GM23338 (cell line): ENCODE measurements at regions not wholly inside any gene's neighbourhood (a gene's known extent, or its start where the extent isn't known, plus 50 kb on each side); places are given as distances from the start of the nearest gene placed in this dataset.

Source experiments
- CREB1 ChIP-seq: fragments of 250-450 bp; sonication (Bioruptor Pico); IDR thresholded peaks from 2 replicates; pipeline ENCODE4 v1.5.0; 2020; ENCODE audit warnings: low read depth, mild to moderate bottlenecking, moderate library complexity
- EZH2 ChIP-seq: fragments of 200-600 bp; sonication (generic); IDR thresholded peaks from one replicate; pipeline ENCODE4 v1.8.0; 2017; ENCODE audit warnings: antibody characterized with exemption, mild to moderate bottlenecking, low read depth; ENCODE audit not compliant: unreplicated experiment
- EZH2phosphoT487 ChIP-seq: fragments of 200-600 bp; sonication (generic); IDR thresholded peaks from one replicate; pipeline ENCODE4 v1.8.1; 2018; ENCODE audit warnings: antibody characterized with exemption; ENCODE audit not compliant: unreplicated experiment
- JUNB ChIP-seq: IDR thresholded peaks from one replicate; pipeline ENCODE4 v1.6.1; 2016; ENCODE audit warnings: antibody characterized with exemption; ENCODE audit not compliant: unreplicated experiment
- NANOG ChIP-seq: IDR thresholded peaks from 2 replicates; pipeline ENCODE4 v1.6.1; 2016; ENCODE audit warnings: antibody characterized with exemption, borderline replicate concordance
- POLR2AphosphoS5 ChIP-seq: IDR thresholded peaks from 2 replicates; pipeline ENCODE4 v1.6.1; 2016; ENCODE audit warnings: antibody characterized with exemption, low read depth
- STAT1 ChIP-seq: IDR thresholded peaks from one replicate; pipeline ENCODE4 v1.6.1; 2016; ENCODE audit warnings: antibody characterized with exemption; ENCODE audit not compliant: unreplicated experiment
- ZNF114 ChIP-seq: fragments of 250-450 bp; sonication (Bioruptor Pico); IDR thresholded peaks from 2 replicates; pipeline ENCODE4 v1.5.0; 2020; ENCODE audit warnings: mild to moderate bottlenecking, moderate library complexity
- TF ChIP-seq, protein P1 (sequence below), 2 experiments: fragments of 200-600 bp in 1 of 2; sonication (generic) in 1 of 2; conservative IDR thresholded peaks; 2 replicates each; pipeline versions ENCODE4 v1.5.1 to v1.6.1; 2016 to 2017; ENCODE audit warnings: antibody characterized with exemption in 2 of 2, low read depth in 2 of 2, mild to moderate bottlenecking in 2 of 2, moderate library complexity in 1 of 2
- TF ChIP-seq, protein P2 (sequence below): IDR thresholded peaks from 2 replicates; pipeline ENCODE4 v1.6.1; 2016; ENCODE audit warnings: antibody characterized with exemption
- TF ChIP-seq, protein P3 (sequence below): IDR thresholded peaks from one replicate; pipeline ENCODE4 v1.6.1; 2018; ENCODE audit warnings: antibody characterized with exemption; ENCODE audit not compliant: unreplicated experiment
- TF ChIP-seq, protein P4 (sequence below): fragments of 250-450 bp; sonication (Bioruptor Pico); IDR thresholded peaks from 2 replicates; pipeline ENCODE4 v1.5.0; 2020; ENCODE audit warnings: mild to moderate bottlenecking, moderate library complexity

DNA sequence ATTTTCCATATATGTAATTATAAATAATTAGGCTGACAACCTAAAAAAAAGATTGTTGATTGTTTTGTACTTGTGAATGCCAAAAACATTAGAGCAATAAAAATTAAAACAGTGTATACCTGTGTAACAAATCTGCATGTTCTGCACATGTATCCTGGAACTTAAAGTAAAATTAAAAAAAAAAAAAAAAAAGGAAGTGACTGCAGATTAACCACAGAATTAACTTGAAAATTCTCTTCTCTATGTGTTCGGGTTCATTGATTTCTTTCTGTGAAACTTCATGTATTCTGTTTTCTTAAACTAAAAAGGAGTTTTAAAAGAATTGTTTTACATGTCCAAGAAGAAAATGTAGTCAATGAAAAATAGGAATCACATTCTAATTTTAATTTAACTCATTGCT, 95.7 kb downstream of the FASLG start:
- TF ChIP-seq, protein P1, sequence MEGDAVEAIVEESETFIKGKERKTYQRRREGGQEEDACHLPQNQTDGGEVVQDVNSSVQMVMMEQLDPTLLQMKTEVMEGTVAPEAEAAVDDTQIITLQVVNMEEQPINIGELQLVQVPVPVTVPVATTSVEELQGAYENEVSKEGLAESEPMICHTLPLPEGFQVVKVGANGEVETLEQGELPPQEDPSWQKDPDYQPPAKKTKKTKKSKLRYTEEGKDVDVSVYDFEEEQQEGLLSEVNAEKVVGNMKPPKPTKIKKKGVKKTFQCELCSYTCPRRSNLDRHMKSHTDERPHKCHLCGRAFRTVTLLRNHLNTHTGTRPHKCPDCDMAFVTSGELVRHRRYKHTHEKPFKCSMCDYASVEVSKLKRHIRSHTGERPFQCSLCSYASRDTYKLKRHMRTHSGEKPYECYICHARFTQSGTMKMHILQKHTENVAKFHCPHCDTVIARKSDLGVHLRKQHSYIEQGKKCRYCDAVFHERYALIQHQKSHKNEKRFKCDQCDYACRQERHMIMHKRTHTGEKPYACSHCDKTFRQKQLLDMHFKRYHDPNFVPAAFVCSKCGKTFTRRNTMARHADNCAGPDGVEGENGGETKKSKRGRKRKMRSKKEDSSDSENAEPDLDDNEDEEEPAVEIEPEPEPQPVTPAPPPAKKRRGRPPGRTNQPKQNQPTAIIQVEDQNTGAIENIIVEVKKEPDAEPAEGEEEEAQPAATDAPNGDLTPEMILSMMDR (conservative IDR thresholded peaks at IDR 0.05; ENCODE audit: low read depth in 2 of 2) = no peak
- no peak for TF ChIP-seq JUNB
- TF ChIP-seq EZH2phosphoT487 = no peak
- TF ChIP-seq, protein P2, sequence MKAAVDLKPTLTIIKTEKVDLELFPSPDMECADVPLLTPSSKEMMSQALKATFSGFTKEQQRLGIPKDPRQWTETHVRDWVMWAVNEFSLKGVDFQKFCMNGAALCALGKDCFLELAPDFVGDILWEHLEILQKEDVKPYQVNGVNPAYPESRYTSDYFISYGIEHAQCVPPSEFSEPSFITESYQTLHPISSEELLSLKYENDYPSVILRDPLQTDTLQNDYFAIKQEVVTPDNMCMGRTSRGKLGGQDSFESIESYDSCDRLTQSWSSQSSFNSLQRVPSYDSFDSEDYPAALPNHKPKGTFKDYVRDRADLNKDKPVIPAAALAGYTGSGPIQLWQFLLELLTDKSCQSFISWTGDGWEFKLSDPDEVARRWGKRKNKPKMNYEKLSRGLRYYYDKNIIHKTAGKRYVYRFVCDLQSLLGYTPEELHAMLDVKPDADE = no peak
- no peak for TF ChIP-seq CREB1 (CRISPR knock-in tag)
- no peak for TF ChIP-seq POLR2AphosphoS5
- no peak for TF ChIP-seq EZH2
- TF ChIP-seq, protein P3, sequence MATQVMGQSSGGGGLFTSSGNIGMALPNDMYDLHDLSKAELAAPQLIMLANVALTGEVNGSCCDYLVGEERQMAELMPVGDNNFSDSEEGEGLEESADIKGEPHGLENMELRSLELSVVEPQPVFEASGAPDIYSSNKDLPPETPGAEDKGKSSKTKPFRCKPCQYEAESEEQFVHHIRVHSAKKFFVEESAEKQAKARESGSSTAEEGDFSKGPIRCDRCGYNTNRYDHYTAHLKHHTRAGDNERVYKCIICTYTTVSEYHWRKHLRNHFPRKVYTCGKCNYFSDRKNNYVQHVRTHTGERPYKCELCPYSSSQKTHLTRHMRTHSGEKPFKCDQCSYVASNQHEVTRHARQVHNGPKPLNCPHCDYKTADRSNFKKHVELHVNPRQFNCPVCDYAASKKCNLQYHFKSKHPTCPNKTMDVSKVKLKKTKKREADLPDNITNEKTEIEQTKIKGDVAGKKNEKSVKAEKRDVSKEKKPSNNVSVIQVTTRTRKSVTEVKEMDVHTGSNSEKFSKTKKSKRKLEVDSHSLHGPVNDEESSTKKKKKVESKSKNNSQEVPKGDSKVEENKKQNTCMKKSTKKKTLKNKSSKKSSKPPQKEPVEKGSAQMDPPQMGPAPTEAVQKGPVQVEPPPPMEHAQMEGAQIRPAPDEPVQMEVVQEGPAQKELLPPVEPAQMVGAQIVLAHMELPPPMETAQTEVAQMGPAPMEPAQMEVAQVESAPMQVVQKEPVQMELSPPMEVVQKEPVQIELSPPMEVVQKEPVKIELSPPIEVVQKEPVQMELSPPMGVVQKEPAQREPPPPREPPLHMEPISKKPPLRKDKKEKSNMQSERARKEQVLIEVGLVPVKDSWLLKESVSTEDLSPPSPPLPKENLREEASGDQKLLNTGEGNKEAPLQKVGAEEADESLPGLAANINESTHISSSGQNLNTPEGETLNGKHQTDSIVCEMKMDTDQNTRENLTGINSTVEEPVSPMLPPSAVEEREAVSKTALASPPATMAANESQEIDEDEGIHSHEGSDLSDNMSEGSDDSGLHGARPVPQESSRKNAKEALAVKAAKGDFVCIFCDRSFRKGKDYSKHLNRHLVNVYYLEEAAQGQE = no peak
- no peak for TF ChIP-seq STAT1
- TF ChIP-seq NANOG = no peak
- TF ChIP-seq, protein P4, sequence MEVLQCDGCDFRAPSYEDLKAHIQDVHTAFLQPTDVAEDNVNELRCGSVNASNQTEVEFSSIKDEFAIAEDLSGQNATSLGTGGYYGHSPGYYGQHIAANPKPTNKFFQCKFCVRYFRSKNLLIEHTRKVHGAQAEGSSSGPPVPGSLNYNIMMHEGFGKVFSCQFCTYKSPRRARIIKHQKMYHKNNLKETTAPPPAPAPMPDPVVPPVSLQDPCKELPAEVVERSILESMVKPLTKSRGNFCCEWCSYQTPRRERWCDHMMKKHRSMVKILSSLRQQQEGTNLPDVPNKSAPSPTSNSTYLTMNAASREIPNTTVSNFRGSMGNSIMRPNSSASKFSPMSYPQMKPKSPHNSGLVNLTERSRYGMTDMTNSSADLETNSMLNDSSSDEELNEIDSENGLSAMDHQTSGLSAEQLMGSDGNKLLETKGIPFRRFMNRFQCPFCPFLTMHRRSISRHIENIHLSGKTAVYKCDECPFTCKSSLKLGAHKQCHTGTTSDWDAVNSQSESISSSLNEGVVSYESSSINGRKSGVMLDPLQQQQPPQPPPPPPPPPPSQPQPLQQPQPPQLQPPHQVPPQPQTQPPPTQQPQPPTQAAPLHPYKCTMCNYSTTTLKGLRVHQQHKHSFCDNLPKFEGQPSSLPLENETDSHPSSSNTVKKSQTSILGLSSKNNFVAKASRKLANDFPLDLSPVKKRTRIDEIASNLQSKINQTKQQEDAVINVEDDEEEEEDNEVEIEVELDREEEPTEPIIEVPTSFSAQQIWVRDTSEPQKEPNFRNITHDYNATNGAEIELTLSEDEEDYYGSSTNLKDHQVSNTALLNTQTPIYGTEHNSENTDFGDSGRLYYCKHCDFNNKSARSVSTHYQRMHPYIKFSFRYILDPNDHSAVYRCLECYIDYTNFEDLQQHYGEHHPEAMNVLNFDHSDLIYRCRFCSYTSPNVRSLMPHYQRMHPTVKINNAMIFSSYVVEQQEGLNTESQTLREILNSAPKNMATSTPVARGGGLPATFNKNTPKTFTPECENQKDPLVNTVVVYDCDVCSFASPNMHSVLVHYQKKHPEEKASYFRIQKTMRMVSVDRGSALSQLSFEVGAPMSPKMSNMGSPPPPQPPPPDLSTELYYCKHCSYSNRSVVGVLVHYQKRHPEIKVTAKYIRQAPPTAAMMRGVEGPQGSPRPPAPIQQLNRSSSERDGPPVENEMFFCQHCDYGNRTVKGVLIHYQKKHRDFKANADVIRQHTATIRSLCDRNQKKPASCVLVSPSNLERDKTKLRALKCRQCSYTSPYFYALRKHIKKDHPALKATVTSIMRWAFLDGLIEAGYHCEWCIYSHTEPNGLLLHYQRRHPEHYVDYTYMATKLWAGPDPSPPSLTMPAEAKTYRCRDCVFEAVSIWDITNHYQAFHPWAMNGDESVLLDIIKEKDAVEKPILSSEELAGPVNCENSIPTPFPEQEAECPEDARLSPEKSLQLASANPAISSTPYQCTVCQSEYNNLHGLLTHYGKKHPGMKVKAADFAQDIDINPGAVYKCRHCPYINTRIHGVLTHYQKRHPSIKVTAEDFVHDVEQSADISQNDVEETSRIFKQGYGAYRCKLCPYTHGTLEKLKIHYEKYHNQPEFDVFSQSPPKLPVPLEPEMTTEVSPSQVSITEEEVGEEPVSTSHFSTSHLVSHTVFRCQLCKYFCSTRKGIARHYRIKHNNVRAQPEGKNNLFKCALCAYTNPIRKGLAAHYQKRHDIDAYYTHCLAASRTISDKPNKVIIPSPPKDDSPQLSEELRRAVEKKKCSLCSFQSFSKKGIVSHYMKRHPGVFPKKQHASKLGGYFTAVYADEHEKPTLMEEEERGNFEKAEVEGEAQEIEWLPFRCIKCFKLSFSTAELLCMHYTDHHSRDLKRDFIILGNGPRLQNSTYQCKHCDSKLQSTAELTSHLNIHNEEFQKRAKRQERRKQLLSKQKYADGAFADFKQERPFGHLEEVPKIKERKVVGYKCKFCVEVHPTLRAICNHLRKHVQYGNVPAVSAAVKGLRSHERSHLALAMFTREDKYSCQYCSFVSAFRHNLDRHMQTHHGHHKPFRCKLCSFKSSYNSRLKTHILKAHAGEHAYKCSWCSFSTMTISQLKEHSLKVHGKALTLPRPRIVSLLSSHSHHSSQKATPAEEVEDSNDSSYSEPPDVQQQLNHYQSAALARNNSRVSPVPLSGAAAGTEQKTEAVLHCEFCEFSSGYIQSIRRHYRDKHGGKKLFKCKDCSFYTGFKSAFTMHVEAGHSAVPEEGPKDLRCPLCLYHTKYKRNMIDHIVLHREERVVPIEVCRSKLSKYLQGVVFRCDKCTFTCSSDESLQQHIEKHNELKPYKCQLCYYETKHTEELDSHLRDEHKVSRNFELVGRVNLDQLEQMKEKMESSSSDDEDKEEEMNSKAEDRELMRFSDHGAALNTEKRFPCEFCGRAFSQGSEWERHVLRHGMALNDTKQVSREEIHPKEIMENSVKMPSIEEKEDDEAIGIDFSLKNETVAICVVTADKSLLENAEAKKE (CRISPR knock-in tag) = no peak
- no peak for TF ChIP-seq ZNF114
